ENCODE measurements at regions not wholly inside any gene's neighbourhood (a gene's known extent, or its start where the extent isn't known, plus 50 kb on each side); places are given as distances from the start of the nearest gene placed in this dataset.

- ChIA-PET POLR2A (no interaction called here), CTCF (no interaction called here)
- no peak overlapping the region for H3K4me3 ChIP-seq (ENCODE audit: low read depth, low read length)
Observed at GRCh38 chr15:57902155-57902554, 163.4 kb downstream of the ALDH1A2 start.

More at GRCh38 chr15:57902155-57902554, 163.4 kb downstream of the ALDH1A2 start:
- Histone ChIP-seq H3K9me3 (ENCODE audit: control insufficient read depth, insufficient read depth, low read depth, low read length) (no peaks in the 10 kb centered on the region), H3K36me3 (ENCODE audit: control insufficient read depth in 2 of 2, insufficient read depth in 1 of 2, low read length in 2 of 2) (no peaks in the 10 kb centered on the region), H3K27ac (ENCODE audit: extremely low read depth, low read depth, low read length) (no peak overlapping the region), H3K4me1 (ENCODE audit: control insufficient read depth, insufficient read depth, low read length) (no peaks in the 10 kb centered on the region)
- TF ChIP-seq ZNF837 (tag by site-specific recombination; IDR thresholded peaks at IDR 0.05): no peak
- no peak for TF ChIP-seq PRDM10 (tag by site-specific recombination; IDR thresholded peaks at IDR 0.05)

All from HEK293 (cell line).